ENCODE measurements at regions not wholly inside any gene's neighbourhood (a gene's known extent, or its start where the extent isn't known, plus 50 kb on each side); places are given as distances from the start of the nearest gene placed in this dataset.
A peak's percentile ranks its signal among the peaks of the same experiment; 100 is the strongest.

DNA sequence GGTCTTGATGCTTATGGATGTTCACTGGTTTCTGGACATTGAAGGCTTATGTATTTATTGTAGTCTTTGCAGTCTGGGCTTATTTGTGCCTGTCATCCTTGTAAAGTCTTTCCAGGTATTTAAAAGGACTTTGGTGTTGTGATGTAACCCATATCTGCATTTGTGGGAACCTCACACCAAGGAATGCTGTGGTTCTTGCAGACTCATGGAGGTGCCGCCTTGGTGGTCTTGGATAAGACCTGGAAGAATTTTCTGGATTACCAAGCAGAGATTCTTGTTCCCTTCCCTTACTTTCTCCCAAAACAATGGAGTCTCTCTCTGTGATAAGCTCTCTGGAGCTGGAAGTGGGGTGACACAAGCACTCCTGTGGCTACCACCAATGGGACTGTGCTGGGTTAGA lies 363.5 kb upstream of the NECTIN3 start:
- no peak for DNase-seq
- Histone ChIP-seq H3K18ac (ENCODE audit: insufficient read length, low read depth, low read length) (no peak overlapping the region), H4K20me1 (ENCODE audit: control insufficient read depth, insufficient read depth, insufficient read length) (no peaks in the 10 kb centered on the region), H3K4me2 (ENCODE audit: insufficient read depth, insufficient read length, low read length) (no peak overlapping the region), H2AFZ (ENCODE audit: low read length) (no peak overlapping the region), H2BK15ac (ENCODE audit: low read depth, low read length) (no peak overlapping the region), H3K27ac (ENCODE audit: insufficient read length, low read depth, low read length) (no peak overlapping the region), H2AK5ac (ENCODE audit: insufficient read length, low read length) (no peak overlapping the region), H2BK120ac (ENCODE audit: low read depth, low read length, poor library complexity, severe bottlenecking) (peak overlapping the region; percentile 36), H4K5ac (ENCODE audit: insufficient read length, low read depth, low read length) (no peak overlapping the region), H3K27me3 (ENCODE audit: insufficient read depth, low read length) (no peaks in the 10 kb centered on the region), H3K23me2 (ENCODE audit: insufficient read length, low read depth, low read length, poor library complexity, severe bottlenecking) (no peaks in the 10 kb centered on the region), H4K91ac (ENCODE audit: insufficient read length, low read depth, low read length) (peak overlapping the region; percentile 76), H3K4me1 (ENCODE audit: insufficient read depth, low read length) (peaks cover 13% of the 10 kb centered on the region; the same call in 1 of the 2 replicates), H3K4ac (ENCODE audit: low read depth, low read length) (no peak overlapping the region), H4K8ac (replicated peaks; ENCODE audit: insufficient read length, low read depth, low read length) (no peak overlapping the region), H3K56ac (ENCODE audit: insufficient read length, low read depth, low read length) (no peak overlapping the region), H2BK20ac (ENCODE audit: low read depth, low read length, poor library complexity, severe bottlenecking) (no peak overlapping the region), H3K14ac (ENCODE audit: insufficient read depth, low read length) (no peak overlapping the region), H2BK12ac (ENCODE audit: insufficient read length, low read depth, low read length) (no peak overlapping the region), H3K79me1 (ENCODE audit: insufficient read depth, low read depth, low read length, poor library complexity, severe bottlenecking) (no peaks in the 10 kb centered on the region), H3T11ph (ENCODE audit: low read length) (no peak overlapping the region), H3K9ac (ENCODE audit: extremely low read depth, insufficient read length, low read length) (no peak overlapping the region), H3K9me3 (ENCODE audit: control insufficient read depth, low read depth, low read length) (no peaks in the 10 kb centered on the region), H2BK5ac (ENCODE audit: insufficient read length, low read length) (no peak overlapping the region), H3K79me2 (ENCODE audit: insufficient read depth, low read length) (no peaks in the 10 kb centered on the region), H3K23ac (ENCODE audit: insufficient read length, low read depth, low read length) (no peak overlapping the region)
- peak overlapping the region in 2 of 3 experiments; percentile 25 to 48; a peak in 2 of 7 replicates for H3K27ac Mint-ChIP-seq
- H3K4me1 Mint-ChIP-seq, result peaks cover 34 to 36% of the 10 kb centered on the region in 2 experiments
- no CpG with 5 or more reads among the region's 1 CpG for WGBS (ENCODE audit: extremely low coverage, insufficient read length, low lambda C conversion rate)
- TF ChIP-seq, protein P1, sequence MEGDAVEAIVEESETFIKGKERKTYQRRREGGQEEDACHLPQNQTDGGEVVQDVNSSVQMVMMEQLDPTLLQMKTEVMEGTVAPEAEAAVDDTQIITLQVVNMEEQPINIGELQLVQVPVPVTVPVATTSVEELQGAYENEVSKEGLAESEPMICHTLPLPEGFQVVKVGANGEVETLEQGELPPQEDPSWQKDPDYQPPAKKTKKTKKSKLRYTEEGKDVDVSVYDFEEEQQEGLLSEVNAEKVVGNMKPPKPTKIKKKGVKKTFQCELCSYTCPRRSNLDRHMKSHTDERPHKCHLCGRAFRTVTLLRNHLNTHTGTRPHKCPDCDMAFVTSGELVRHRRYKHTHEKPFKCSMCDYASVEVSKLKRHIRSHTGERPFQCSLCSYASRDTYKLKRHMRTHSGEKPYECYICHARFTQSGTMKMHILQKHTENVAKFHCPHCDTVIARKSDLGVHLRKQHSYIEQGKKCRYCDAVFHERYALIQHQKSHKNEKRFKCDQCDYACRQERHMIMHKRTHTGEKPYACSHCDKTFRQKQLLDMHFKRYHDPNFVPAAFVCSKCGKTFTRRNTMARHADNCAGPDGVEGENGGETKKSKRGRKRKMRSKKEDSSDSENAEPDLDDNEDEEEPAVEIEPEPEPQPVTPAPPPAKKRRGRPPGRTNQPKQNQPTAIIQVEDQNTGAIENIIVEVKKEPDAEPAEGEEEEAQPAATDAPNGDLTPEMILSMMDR (conservative IDR thresholded peaks at IDR 0.05), result no peak
- H3K27me3 Mint-ChIP-seq (ENCODE audit: low read depth), result no peaks in the 10 kb centered on the region
- H3K36me3 Mint-ChIP-seq (ENCODE audit: insufficient read depth in 1 of 3, low read depth in 3 of 3), result peaks cover 33 to 59% (median 49%) of the 10 kb centered on the region in 3 experiments
- H3K4me3 Mint-ChIP-seq, result no peak overlapping the region
- peaks cover 40 to 44% of the 10 kb centered on the region in 2 experiments for H3K9me3 Mint-ChIP-seq

Measured in H9 (cell line).